HG03354 (cell line): ENCODE measurements at regions not wholly inside any gene's neighbourhood (a gene's known extent, or its start where the extent isn't known, plus 50 kb on each side); places are given as distances from the start of the nearest gene placed in this dataset.
"Not testable (repeated sequence)": the region's sequence is repeated elsewhere in the genome, so short reads cannot be mapped to it uniquely, and the experiment has no call there.

Experiments used
- ATAC-seq: cut with Tn5 transposase; IDR thresholded peaks from one replicate; pipeline ENCODE4 v1.9.1; 2021; ENCODE audit warnings: mild to moderate bottlenecking; ENCODE audit not compliant: unreplicated experiment, poor library complexity, severe bottlenecking

DNA sequence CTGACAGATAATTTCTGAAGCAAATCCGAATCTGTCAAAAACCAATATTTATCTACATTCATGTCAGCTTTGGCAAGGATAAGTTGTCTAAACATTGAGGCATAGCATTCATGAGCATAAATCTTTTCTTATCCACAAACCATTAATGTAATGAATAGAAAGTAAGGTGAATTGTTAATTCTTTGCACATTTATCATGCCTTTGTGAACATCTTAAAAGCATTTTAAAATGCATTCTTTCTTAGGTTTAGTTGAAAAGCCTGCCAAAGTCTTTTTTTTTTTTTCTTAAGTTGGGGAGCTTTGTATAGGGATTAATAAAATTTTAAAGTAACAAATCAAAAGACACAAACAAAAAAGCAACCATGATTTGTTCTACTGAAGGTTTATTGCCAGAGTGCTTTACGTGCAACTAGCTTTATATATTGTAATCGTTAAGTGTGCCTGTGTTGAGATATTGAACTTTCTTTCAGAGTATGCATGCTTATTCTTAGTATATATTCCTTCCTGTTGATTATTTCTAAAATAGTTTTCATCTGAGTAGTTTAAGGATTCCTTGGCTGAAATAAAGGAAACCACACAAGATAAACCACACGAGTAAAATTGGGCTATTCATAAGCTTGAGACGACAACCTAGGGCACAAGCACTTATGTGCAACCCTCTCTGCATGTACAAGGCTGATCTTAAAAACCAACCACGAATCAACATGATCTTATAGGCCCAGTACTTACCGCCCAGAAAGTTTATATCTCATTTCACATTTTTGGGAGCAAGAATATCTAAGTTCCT, 1110.9 kb upstream of the CNTN5 start:
- ATAC-seq, result no peak

DNA sequence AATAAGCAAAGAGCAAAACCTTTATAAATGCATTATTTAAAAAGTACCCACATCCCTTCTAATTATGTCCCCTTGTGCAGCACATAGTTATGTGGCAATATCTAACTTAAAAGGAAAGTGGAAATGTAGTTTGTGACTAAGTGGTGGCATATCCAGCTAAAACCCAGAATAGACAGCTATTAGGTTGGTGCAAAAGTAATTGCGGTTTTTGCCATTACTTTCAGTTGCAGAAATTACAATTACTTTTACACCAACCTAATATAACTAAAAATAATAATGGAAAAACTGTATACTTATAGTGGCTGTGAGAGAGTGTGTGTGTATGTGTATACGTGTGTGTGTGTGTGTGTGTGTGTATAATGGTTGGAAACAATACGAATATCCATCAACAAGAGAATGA, 1108.1 kb upstream of the CNTN5 start:
- ATAC-seq, result no peak

DNA sequence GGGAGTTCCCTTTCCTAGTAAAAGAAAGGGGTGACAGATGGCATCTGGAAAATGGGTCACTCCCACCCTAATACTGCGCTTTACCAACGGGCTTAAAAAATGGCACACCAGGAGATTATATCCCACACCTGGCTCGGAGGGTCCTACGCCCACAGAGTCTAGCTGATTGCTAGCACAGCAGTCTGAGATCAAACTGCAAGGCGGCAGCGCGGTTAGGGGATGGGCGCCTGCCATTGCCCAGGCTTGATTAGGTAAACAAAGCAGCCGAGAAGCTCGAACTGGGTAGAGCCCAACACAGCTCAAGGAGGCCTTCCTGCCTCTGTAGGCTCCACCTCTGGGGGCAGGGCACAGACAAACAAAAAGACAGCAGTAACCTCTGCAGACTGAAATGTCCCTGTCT, 1097.8 kb upstream of the CNTN5 start:
- not testable (repeated sequence) for ATAC-seq

DNA sequence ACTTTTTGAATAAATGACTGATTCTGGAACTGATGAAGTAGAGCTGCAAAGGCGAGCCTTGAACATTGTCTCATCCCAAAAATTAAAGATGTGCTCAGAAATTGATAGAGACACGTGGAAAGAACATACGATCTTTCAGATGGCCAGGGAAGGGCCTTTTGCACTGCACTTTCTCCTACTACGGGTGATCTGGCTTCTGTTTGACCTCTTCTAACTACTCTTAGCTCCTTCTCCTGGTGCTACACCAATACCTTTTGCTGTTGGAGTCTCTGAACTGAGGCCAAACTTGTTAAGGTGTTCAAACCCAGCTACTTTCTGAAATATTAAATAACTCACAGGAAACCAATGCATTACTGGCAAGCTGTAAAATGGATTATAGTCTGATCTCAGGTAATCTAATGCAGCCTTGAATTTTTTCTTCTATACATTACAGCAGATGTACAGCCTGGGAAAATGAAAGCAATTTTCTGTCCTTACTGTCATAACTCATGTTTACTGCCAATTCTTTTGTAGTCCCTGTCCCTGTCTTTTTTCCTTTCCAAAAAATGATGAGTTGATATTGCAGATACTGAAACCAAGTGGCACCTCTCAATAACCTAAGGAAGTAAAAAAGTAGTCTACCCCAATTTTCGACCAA, 1086.1 kb upstream of the CNTN5 start:
- no peak for ATAC-seq

DNA sequence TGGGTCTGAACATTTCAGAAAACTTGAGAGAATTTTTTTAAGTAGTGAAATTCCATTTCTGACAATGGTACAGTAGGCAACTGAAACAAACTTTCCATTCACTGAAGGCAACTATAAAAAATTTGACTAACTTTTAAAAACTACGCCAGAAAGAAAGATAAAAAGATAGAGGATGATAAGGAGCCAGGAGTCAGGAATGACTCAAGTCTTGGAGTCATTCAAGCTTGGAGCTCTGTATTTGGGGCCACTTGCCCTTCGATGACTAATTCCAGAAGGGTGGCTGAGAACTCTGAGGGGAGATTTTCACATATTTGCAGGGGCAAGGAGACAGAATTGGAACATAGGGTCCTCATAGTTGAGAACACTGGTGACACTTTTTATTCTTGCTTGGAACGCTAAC, 1083.2 kb upstream of the CNTN5 start:
- no peak for ATAC-seq

DNA sequence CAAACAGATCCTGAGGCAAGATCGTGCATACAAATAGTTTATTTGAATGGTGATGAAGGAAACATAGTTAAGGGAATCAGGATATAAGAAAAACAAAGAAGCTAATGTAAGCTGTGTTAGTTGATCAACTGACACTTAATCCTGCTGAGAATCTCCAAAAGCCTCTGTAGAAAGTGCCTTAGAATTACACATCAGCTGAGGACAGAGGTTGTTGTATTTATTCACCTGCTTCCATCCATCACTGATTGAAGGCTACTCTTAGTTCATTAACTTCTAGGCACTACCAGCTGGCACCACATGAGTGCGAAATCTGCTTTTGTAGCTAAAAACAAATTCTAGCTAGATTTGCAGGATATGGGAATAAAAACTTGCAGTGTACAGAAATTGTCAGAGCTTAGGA, 1082.0 kb upstream of the CNTN5 start:
- ATAC-seq, result no peak

DNA sequence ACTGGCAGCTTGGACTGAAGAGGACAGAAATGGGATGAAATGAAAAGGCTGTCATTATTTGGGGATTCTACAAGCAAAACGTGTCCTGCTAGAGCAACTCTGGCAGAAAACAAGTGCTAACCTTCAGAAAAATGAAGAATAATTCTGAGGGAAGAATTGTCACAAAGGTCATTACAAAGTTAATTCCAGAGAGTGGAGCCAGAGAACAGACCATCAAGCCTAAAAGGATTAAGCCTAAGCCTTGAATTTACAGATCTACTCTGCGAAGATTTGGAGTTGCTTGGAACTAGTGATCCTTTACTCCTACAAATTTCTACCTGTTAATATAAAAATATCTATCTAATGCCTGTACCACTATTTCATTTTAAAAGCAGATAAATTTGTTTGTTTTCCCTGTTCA, 1077.3 kb upstream of the CNTN5 start:
- ATAC-seq, result no peak

DNA sequence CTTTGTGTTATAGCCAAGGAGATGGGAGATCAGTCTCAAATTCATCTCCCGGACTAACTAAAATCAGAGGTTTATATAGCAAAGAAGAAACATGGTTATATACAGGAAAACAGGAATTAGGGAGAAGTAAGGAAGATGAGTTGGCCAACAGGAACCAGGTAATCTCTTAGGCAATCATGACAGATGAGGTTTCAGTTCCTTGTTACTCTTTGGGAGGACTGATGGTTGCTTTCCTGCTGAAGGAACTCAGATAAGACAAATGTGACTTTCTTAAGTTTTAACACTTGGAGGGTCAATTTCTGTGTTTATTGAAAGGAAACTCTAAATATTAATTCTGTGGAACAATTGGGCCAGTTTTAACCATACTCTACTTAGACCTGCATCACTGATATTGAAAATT, 1072.0 kb upstream of the CNTN5 start:
- ATAC-seq, result no peak

DNA sequence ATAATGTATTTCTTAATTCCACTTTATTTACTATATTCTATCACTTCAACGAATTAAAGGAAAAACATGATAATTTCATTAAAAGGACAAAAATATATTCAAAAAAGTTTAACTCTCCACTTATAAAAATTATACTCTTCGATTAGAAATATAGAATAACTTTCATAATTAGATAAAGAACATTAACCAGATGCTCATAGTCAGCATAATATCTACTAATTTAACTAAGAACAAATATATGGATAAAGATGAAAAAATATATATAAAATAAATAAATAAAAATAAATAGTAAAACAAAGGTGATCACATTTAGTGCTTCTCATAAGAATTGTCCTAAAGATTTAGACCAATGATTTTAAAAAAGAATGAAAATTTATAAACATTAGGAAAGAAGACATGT, 1065.2 kb upstream of the CNTN5 start:
- ATAC-seq, result no peak

DNA sequence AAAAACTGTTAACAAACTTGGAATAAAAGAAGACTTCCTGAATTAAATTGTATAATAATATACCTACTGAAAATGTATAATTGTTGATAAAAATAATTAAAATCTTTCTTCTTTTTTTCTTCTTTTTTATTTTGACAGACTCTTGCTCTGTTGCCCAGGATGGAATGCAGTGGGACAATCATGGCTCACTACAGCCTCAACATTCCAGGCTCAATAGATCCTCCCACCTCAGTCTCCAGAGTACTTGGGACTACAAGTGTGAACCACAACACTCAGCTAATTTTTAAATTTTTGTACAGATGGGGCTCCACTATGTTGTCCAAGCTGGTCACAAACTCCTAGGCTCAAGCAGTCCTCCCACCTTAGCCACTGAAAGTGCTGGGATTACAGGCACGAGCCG, 1063.8 kb upstream of the CNTN5 start:
- no peak for ATAC-seq

DNA sequence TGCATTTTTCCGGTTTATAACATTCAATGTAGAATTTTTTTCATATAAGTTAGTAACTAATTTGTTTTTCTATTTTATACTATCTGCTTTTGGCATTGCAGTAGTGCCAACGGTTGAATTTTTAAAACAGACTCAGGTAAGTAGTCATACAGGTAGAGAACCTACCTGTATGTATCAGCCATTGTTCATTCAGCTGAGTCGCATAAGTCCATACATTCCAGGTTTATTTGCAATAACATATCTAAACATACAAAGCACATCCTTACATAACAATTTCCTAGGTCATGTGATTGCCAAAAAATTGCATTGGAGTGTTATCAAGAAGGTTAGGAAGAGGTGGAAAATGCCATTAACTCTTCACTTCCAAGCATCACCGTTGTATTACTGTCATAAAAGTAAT, 1059.3 kb upstream of the CNTN5 start:
- ATAC-seq, result no peak

DNA sequence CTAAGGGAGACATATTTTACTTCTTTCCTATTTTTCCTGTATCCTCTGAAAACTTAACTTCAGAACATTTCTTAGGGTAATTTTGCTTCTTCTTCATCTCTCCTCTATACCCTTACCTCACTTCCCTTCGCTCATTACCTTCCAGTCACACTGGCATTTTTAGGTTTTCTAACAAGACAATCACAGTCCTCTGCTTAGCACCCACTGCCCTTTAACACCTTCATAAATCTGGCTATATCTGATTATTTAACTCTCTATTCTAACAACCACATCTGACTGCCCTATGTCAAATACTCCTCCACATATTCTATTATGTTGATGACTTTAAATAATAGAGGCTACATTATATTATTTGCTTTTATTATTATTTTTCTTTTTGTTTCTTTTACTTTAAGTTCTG, 1058.0 kb upstream of the CNTN5 start:
- no peak for ATAC-seq

DNA sequence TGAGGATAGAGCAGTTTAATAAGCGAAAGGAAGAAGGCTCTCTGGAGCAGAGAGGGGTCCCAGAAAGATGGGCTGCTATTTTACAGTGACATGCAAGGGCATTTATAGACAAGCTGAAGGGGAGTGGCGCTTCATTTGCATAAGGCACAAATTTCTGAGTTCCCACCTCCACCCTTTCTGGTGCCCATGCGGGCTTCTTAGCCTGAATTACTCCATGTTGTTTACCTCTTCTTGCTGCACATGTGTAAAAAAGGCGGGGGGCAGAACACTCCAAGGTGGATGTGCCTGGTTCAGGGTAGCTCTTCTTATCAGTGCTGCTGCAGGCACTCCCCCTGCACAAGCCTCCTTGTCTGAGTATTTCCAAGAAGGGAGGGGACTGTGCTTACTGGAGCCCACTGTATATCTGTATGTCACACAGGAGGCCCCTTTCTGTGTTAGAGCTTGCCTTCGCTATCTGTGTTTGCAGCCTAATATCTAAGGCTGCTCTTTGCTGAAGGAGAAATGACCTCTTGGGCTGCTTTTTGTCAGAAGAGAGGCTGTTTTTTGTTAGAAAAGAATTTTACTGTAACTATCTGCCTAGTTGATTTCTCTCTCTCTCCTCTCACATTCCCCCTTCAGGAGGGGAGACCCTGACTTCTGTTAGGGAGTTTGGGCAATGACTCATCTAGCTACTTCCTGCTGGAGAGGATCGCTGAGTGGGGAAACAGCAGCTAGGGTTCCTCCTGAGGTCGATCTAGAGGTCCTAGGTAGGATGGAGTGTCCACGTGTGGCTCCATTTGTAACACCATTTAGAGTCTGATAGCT, 1057.0 kb upstream of the CNTN5 start:
- ATAC-seq, result no peak

DNA sequence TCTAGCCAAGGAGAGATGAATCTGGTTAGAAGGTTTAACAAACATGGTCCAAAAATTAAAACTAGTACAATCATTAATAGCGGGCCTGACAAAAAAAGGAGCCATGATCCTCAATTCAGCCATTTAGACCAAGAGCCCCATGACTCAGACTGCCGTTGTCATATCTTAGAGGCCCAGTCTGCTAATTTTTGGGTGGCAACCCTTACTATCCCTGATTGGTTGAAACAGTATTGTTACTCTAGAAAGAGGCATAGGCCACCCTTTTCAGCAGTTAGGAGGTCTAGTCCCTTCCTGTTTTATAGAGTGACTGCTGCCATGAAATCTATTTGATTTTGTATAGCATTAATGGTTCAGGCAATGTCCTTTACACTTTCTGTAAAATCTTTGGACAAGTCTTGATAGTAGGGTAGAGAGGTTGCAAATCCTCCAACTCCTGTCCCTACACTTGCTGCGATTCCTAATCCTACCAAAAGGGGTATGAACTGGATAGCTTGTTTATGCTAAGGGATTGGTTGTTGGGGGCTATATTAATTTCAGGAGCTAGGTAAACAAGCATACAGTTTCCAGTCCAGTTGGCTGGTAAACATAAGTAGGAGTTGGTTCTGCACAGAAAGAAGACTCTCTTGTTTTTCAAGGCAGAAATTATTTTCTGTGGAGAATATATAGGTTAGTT, 1056.3 kb upstream of the CNTN5 start:
- ATAC-seq, result no peak

DNA sequence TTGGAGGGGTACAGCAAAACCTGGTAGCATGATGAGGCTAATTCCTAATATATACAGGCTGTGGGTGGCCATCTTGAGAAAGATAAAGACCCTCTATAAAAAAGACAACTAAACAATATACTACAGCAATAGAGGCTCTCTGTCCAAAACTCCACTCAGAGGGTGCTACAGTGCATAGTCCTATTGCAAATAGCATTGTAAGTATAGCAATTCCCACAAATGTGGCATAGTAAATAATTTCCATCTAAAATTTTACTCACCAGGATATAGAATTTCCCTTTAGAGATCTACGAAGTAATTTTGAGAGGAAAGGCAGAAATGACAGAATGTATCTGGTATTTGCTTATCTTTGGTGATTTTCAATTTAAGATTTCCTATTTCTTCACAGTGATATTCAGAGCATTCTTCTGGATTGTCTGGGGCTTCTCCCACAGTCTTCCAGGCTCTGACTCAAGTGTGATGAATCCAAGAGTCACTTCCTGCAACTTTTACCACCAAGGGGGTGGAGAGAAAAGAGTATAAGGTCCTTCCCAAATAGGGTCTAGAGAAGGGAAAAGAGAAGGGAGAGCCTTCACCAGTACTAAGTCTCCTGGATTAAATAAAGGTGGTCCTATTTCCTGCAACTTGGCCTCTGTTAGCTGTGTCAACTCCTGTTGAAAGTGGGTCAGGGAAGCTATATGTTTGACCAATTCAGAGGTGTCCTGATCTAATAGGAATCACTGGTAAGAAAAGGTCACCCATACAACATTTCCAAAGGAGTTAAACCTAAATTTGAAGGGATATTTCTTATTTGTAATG, 1054.7 kb upstream of the CNTN5 start:
- ATAC-seq, result no peak

DNA sequence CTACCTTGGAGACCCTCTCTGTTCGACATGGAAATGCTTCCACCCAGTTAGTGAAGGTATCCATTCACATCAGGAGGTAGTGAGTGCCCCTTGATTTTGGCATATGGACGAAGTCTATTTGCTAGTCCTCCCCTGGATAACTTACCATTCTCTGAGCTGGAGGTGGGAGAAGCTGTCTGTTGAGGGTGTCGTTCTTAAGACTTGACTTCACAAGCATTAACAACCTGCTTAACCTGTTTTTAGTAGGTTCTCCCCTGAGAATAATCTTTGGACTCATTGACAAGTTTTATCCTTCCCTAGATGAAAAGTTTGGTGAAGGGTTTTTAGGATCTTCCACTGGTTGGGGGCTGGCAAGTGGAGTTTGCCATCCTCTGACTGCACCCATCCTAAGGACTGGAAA, 1053.8 kb upstream of the CNTN5 start:
- no peak for ATAC-seq

DNA sequence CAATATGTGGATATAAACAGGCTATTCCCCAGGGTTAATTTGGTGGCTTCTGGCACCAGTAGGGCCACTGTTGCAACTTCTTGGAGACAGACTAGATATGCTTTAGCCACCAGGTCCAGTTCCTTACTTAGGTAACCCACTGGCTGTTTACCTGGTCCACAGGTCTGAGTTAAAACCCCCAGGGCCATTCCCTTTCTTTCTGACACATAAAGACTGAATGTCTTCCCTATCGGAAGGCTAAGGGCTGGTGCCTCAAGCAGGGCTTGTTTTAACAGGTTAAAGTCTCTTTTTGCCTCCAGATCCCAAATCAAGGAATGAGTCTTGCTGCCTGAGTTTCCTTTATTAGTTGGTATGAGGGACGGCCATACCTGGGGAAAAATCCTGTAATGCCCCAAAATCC, 1052.7 kb upstream of the CNTN5 start:
- ATAC-seq, result no peak

DNA sequence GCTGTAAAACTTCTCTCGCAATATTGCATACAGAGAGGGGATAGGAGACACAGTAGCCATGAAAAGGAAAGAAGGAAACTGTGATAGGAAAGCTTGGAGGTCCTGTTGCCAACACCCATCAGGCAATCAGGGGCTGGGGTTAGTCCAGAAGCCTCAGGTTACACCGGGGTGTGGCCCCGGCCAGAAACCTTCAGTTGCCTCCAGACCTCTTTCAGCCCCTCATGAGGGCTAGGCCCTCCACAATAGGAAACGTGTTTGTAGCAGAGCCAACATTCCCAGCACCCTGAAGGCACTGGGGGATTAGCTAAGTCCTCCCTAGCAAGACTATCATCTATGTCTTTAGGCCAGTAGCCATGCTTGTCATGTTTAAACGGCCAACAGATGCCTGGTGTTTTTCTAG, 1048.0 kb upstream of the CNTN5 start:
- ATAC-seq, result no peak

DNA sequence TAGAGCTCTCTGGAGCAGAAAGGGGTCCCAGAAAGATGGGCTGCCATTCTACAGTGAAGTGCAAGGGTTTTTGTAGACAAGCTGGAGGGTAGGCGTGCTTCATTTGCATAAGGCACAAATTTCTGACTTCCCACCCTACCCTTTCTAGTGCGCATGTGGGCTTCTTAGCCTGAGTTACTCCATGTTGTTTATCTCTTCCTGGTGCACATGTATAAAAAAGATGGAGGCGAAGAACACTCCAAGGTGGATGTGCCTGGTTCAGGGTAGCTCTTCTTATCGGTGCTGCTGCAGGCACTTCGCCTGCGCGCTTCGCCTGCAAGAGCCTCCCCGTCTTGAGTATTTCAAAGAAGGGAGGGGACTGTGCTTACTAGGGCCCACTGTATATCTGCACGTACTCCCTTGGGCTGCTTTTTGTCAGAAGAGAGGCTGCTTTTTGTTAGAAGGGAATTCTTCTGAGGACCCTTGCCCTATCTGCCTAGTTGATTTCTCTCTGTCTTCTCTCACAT, 1047.3 kb upstream of the CNTN5 start:
- ATAC-seq, result no peak
